ENCODE measurements at regions not wholly inside any gene's neighbourhood (a gene's known extent, or its start where the extent isn't known, plus 50 kb on each side); places are given as distances from the start of the nearest gene placed in this dataset.

- TF ChIP-seq POLR2A (IDR thresholded peaks at IDR 0.05) (no peak), CTCF (IDR thresholded peaks at IDR 0.05) (no peak)
These were observed 81.8 kb upstream of the AGAP1 start for GRCh38 chr2:235411905-235412485.
